NCI-H2227 treated with DMSO at 0.1 percent for 48 hours (cell line): ENCODE measurements at regions not wholly inside any gene's neighbourhood (a gene's known extent, or its start where the extent isn't known, plus 50 kb on each side); places are given as distances from the start of the nearest gene placed in this dataset.
"Not testable (repeated sequence)": the region's sequence is repeated elsewhere in the genome, so short reads cannot be mapped to it uniquely, and the experiment has no call there.

Experiments used
- DNase-seq: peaks from one replicate; lab custom pipeline; 2025; lab: John Stamatoyannopoulos, UW

DNA sequence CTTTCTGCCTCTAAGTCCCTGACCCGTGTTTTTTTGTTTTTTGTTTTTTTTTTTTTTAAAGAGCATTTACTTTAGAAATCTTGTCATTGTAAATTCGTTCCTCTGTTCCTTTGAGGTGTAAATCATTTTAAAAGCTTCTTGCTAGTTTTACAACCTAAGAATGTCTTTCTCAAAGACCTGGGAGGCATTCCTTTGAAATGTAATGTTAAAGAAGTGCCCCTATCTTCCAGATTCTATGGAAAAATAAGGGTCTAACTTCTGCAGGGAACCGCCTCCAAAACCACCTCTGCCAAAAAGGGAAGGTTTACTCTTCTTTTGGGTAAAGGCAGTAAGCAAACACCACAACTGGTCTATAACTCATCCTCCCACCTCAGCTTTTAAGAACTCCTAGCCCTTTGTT, 259.6 kb upstream of the ZNF804A start:
- no peak for DNase-seq

DNA sequence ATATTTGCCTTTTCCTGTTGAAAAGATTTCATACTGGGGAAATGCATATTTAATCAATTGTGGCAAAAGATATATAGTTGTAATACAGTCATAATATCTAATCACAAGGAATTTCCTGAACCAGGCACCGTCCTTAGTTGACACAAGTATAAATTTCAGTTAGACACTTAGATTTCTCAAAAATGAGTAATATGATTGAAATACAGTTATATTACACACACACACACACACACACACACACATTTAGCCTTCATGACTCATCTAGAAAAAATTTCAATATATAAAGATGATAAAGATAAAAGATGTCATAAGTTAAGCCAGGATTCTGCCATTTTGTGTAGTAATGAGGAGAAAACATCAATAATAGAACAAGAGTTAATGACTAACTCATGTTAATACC, 258.4 kb upstream of the ZNF804A start:
- no peak for DNase-seq

DNA sequence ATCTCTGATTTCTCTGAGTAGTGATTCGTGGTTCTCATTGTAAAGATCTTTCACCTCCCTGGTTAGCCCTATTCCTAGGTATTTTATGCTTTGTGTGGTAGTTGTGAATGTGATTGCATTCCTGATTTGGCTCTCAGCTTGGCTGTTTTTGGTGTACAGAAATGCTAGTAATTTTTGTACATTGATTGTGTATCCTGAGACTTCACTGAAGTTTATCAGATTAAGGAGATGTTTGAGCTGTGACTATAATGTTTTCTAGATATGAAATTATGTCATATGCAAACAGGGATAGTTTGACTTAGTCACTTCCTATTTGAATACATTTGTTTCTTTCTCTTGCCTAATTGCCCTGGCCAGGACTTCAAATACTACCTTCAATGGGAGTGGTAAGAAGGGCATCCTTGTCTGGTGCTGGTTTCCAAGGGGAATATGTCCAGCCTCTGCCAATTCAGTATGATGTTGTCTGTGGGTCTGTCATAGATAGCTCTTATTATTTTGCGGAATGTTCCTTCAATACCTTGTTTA, 251.9 kb upstream of the ZNF804A start:
- no peak for DNase-seq

DNA sequence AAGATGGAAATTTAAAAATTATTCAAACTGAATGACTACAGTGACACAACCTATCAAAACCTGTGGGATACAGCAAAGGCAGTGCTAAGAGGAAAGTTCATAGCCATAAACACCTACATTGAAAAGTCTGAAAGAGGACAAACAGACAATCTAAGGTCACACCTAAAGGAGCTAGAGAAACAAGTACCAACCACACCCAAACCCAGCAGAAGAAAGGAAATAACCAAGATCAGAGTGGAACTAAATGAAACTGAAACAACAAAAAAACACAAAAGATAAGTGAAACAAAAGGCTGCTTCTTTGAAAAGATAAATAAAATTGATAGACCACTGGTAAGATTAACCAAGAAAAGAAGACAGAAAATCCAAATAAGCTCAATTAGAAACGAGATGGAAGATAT, 247.2 kb upstream of the ZNF804A start:
- DNase-seq = no peak

DNA sequence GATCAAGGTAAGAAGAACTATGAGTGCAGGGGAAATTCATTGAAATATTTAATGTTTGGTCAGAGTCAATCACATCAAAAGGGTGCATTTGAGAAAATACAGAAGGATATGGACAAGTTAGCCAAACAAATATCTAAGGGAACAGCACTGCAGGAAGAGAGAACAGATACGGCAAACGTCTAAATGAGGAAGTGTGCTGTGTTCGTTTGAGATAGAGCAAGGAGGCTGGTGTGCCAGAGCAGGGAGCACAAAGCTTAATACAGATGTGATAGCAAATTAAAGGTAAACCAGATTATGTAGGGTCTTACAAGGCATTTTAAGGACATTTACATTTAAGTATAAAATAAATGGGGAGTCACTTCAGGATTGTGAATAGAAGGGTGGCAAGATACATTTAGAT, 241.3 kb upstream of the ZNF804A start:
- DNase-seq = no peak

DNA sequence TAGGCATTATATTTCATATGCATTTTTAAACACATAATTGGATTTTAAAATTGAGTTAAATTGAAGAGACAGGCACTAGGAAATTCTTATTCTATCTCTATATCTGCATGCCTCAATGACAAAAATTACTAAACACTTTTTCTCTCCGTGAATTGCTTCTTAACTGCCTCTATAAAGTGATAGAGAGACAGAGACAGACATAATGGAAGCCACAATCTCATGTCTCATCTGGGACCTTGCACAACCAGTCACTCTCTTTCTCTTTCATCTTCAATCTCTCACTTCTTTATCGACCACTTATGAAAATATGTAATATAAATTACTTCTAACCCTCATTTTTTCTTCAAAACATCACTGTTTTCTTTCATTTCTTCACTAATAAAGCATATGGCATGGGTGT, 238.9 kb upstream of the ZNF804A start:
- DNase-seq = no peak

DNA sequence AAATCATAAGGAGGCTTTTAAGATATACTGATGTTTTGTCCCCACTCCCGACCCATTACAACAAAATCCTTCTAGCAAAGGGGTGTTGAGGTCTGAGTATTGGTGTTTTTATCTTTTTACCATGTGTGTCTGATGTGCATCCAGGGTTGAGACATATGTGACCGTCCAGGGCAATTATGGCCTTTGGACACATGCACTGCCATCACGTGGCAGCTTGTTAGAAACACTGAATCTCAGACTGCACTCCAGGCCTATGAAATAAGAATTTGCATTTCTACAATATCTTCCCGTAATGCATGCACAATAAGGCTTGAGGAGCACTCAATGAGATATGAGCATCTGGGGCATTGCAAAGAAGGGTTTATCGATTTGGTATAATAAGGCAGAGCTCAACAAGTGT, 235.1 kb upstream of the ZNF804A start:
- DNase-seq = no peak

DNA sequence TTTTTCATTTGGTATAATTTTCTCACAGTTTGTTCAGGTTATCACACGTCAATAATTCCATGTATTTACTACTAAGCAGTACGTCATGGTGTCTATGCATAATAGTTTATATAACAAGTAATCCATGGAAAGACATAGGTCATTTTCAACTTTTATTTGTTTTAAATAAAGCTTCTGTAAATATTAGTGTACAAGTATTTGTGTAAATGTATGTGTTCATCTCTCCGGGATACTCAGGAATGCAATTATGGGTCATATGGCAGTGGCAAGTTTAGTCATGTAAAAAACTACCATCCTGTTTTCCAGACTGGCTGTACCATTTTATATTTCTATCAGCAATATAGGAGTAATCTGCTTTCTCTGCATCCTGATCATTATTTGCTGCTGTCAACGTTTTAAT, 231.1 kb upstream of the ZNF804A start:
- no peak for DNase-seq

DNA sequence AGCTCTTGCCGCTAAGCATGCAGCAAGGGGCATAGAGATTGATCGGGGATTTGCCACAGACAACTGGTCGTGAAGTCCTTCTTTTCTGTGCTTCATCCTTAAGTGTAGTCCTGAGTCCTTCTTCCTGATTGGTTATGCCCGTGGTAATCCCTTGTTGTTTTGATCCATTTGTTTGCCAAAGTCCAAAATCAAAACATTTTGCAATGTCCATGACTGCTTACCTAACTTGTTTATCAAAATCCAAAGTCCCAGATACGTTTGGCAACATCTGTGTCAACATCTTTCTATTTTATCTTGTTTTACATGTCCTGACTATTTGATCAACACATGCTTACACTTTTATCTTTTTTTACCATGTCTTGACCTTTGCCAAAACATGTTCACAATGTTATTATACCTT, 229.0 kb upstream of the ZNF804A start:
- no peak for DNase-seq

DNA sequence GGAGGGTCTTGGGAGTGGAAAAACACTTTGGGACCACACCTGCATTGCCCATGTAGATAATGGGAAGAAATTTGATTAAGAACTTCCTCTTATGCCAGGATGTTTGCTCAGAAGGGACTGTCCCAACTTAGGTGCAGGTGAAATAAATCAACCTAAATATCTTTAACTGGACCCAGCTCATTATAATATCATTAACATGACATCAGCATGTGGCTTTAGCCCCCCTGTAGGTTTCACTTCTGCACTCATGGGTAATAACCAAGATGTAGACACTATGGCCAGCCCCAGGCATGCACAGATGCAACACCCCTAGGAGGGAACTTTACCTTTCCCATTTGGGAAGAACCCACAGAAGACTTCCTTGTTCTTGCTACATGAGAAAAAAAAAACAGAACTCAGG, 227.4 kb upstream of the ZNF804A start:
- DNase-seq = no peak

DNA sequence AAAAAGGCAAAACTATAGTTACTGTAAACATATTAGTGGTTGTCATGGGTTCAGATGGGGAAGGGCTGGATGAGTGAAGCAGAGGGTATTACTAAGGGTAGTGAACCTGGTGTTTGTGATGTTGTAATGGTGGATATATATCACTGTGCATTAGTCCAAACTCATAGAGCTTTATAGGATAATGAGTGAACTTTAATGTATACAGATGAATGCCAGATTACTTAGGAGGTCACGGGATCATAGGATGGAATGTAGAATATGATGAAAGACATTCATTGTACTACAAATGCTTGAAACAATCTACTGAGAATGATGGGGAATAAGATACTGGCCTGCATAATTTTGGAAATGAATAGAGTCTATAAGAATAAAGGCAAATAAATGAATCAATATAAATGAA, 226.7 kb upstream of the ZNF804A start:
- no peak for DNase-seq

DNA sequence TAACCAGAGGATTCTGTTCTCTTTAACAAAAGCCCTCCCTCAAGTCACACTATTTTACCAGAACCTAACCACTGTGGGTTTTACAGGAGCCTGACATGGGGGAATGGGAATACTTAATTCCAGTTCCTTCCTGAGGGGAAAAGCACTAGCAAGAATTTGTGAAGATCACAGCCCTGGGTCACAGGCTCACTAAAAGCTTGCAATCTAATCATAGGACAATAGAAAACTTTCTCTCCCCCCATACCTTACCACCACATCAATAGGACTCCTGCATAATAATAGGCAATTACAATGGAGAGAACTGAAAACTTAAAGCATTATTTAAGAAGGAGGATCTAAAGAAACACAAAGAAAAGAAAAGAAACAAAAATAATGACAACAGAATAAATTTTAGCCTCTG, 225.8 kb upstream of the ZNF804A start:
- DNase-seq = no peak

DNA sequence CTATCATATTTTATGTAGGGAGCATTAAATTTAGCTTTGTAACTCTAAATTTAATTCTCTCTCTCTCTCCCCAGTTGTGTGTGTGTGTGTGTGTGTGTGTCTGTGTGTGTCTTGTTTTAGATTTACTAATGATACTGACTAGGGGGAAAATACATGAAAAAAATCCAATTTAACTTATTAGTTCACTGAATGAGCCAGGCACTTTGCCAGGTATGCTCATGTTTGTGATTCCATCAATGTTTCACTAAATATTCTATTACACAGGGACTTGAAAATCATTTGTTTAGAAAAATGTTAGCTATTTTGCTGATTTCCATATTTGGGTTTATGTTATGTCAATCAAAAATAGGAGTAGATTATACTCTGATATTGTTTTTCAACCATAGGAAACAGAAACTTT, 203.7 kb upstream of the ZNF804A start:
- DNase-seq = no peak

DNA sequence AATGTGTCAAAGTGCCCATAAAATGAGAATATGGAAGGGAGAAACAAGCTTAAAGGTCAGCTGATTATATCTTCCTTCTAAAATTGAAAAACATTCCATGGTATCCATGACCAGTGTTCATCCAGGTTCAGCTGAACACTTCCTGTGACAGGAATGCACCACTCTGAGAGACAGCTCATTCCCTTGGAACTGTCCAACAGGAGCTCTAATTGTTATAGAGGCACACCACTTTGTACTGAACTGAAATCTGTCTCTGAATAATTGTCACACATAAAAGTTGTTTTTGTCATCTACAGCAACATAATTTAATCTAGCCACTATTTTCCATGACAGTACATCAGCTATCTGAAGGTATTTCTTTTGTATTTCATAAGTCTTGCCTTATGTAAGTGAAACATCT, 195.9 kb upstream of the ZNF804A start:
- DNase-seq = no peak

DNA sequence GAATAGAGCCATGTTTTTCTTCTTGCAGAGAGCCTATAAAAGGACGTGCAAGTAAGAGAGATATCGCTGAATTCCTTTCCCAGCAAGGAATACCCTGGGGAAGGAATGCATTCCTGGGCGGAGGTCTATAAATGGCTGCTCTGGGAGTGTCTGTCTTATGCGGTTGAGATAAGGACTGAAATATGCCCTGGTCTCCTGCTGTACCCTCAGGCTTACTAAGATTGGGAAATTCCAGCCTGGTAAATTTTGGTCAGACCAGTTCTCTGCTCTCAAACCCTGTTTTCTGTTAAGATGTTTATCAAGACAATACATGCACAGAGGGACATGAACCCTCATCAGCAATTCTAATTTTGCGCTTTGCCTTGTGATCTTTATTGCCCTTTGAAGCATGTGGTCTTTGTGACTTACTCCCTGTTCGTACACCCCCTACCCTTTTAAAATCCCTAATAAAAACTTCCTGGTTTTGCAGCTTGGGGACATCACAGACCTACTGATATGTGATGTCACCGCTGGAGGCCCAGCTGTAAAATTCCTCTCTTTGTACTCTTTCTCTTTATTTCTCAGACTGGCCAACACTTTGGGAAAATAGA, 191.2 kb upstream of the ZNF804A start:
- not testable (repeated sequence) for DNase-seq

DNA sequence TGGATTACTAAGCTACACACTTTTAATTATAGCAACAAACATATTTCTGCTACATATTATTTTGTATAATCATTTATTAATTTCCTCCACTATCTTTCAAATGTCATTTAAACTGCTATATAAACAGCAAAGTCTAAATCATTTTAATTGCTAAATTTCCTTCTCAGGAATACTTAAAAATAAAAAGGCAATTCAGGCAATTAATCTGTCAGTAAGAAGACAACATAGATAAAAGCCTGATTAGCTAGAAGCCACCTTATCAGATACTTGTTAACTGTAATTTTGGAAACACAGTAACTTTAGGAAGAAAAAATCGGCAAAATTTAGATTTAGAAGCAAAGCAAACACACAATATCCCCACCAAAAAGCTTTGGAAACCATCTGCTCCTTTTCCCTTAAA, 188.2 kb upstream of the ZNF804A start:
- DNase-seq = no peak

DNA sequence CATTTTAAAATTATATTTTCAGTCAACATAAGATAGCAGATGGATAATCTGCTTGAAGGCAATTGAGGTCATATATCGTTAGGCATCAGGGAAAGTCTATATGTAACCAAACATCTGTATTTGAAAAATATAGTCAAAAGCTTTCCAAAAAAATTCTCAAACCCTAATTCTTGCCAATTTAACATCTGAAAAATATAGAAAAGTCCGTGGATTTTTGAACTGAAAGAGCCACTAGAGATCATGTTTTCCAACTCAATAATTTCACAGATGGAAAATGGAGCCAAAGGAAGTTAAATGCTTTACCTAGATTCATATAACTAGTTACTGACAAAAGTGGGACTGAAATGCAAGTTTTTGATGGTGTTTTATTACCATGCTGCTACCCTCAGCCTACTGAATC, 185.1 kb upstream of the ZNF804A start:
- no peak for DNase-seq

DNA sequence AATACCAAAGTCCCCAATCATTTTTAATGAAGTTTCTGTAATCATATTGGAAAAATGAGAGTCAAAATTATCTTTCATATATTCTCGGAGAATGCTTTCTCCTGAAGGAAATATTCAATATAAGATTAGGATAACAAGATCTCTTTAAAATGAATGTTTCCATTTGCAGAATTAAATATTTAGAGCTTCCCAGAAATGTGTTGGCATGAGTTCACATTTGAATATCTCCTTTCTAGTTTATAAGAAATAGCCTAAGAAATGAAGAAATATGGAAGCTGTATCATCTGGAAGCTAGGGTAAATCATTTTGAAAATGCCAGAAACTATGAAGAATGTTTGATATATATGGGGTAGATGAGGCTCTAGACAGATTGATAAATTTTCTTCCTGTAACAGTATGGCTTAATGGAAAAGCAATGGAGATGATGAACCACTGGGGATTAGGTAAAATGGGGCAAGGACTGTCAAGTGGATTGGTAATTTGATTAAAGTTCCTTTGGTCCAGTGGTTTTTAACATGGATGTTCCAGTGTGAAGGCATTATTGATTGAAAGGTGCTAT, 184.6 kb upstream of the ZNF804A start:
- DNase-seq = no peak

DNA sequence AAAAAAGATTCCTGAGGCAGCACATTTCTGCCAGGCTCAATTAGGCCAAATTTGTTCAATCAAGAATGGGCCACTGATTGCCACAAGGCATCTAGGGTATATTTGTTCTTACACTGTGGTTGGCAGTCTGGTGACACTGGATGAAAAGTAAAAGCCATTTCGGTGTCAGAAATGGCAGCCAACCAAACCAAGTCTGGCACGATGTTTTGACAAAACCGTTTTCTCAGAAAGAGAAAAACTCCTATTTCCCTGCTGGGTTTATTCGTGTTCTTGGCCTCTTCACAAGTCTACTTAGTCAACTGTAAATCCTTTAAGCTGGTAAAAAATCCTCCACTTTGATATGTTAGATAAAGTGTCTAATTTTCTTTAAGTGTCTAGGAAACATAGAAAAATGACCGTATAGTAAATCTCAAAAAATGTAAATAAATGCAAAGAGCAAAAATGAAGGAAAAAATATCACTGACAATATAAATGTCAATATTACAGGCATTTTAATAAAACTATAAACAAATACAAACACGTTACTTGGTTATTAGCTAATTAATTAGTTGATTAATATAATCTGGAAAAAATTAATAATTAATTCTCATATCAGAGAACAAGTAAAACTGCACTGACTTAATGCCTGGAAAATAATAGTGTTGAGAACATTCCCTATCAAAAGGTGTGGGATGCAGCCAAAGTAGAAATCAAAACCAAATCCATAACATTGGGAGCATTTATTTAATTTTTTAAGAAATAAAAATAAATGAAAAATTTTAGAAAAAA, 182.0 kb upstream of the ZNF804A start:
- DNase-seq = no peak

DNA sequence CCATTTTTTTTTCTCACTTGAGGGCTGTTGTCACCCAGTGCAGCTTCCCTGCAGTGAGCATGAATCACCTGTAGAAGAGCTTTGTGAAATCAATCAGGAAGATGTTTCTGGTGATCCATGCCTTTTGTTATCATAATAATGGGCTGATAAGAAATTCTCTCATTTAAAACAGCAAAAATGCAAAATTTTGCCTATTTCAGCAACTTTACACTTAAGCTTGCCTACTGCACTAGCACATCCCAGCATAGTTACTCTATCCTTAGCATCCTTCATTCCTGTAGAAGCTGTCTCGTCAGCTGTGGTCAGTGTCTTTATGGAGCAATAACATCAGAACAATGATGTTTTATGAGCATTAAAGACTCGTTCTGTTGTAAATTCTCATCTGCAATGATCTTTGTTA, 178.6 kb upstream of the ZNF804A start:
- no peak for DNase-seq

DNA sequence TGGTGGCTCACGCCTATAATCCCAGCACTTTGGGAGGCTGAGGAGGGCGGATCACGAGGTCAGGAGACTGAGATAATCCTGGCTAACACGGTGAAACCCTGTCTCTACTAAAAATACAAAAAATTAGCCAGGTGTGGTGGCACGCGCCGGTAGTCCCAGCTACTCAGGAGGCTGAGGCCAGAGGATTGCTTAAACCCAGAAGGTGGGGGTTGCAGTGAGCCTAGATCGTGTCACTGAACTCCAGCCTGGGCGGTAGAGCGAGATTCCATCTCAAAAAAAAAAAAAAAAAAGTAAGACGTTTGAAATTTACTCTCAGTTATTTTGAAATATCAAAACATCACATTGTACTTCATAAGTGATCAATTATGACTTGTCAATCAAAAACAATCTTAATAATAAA, 176.9 kb upstream of the ZNF804A start:
- DNase-seq = not testable (repeated sequence)

DNA sequence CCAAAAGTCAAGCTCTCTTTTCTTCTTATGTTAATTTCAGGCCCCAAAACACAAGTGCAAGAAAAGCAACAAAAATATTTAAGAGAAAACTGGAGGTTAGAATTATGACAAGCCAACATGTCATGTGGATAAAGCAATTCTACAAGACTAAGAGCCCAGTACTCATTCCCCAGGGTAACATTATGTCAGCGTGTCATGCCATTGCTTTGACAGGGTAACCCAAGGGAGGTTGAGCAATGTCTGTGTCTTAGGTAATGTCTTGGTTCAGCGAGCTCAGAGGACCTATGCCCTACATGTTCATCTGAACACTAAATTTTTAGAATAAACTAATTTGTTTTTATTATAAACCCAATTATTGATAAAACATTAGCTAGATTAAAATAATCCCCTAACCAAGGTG, 173.2 kb upstream of the ZNF804A start:
- DNase-seq = no peak

DNA sequence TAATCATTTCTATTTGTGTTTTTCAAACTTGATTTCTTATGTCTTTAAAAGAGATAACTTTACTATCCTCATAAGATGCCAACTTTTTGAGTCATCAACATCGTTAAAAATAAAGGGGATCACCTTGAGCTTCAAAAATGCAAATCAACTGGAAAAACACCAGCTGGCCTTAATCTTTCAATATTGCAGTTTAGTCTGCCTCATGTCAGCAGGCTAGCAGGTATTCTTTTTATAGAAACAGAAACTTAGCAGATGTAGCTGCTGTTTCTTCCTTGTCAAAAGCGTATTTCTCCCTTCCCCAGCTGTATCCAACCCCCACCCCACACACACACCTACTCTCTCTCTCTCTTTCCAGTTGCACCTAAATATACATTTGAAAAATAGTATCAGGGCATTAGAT, 154.1 kb upstream of the ZNF804A start:
- no peak for DNase-seq
